Right renal pelvis (tissue), 4 donors: ENCODE measurements at regions not wholly inside any gene's neighbourhood (a gene's known extent, or its start where the extent isn't known, plus 50 kb on each side); places are given as distances from the start of the nearest gene placed in this dataset.
"Not testable (repeated sequence)": the region's sequence is repeated elsewhere in the genome, so short reads cannot be mapped to it uniquely, and the experiment has no call there.

Experiments
- DNase-seq, 4 donors: peaks; one replicate each; pipeline ENCODE4 v3.0.0-alpha.2; 2013; ENCODE audit warnings: low read depth in 4 of 4, low spot score in 3 of 4, missing footprints in 1 of 4

- DNase-seq: no peak
These were observed 1016.4 kb upstream of the TYRP1 start for GRCh38 chr9:11676821-11677220.

- no peak for DNase-seq
These were observed 1006.5 kb upstream of the TYRP1 start for GRCh38 chr9:11686733-11687132.

GRCh38 chr9:11697126-11697525 is 996.1 kb upstream of the TYRP1 start:
- DNase-seq: no peak

GRCh38 chr9:11701706-11702105 is 991.5 kb upstream of the TYRP1 start:
- DNase-seq: no peak

DNA sequence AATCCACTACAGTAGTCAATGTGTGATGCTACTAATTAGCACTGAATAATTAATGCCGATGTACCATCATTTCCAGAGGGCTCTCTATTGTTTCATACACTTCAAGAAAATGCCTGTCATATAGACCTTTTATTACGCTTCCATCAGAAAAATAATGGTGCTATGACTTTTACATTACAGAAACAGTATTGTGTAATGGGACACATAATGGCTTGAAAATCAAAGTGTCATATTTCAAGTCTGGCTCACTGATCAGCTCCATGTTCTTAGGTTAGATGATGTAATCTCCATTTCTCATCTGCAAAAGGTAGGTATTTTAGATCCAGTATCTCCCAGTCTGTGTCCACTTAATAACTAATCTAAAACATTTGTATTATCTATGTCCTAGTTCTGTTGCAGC is 990.6 kb upstream of the TYRP1 start:
- DNase-seq: no peak

DNA sequence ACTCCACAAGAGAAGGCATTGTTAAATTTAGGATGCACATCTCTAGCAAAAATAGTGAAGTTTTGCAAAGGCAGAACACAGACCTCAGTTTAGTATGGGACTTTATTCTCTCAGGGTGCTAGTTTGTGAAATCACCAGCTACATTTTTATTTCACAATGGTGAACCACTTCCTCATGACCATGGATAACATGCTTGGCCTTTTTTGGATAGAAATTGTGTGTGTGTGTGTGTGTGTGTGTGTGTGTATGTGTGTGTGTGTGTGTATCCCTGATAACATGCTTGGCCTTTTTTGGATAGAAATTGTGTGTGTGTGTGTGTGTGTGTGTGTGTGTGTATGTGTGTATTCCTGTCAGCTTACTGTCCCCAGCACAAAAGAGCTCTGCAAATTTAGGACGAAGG is 989.0 kb upstream of the TYRP1 start:
- DNase-seq: not testable (repeated sequence)

DNA sequence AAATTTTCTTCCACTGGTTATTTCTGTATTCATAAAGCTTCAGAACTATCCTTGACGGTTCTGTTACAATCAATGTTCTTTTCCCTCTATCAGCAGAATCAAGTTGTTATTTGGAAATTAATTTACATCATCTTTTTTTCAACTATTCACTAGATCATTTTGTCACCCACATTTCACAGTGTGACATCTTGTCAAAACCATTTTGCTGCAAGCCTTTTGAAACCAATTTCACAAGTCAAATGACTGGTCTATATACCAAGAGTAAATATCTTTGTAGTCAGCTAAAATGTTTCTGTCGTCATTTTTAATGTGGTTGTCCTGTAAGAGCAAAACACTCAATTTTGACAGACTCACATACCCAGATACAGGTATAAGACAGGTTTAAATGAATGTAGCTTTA is 984.3 kb upstream of the TYRP1 start:
- no peak for DNase-seq

DNA sequence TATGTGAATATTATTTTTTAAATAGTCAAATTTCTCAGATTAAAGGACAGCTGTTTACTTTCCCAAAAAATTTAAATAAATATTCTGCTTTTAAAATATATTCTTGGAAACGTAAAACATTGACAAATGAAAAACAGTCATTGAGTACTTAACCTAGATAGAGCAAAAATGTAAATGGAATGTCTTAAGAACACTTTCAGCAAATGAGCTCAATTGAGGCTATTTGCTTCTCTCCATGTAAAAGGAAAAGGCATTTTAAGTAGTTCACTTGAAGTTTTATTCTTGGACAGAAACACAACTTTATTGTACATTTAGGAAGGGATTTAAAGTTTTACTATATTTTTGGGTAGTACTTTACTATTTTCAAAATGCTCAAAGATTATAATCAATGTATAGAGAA is 983.6 kb upstream of the TYRP1 start:
- no peak for DNase-seq

GRCh38 chr9:11713077-11713476 is 980.1 kb upstream of the TYRP1 start:
- DNase-seq: no peak

- DNase-seq: no peak
These were observed 970.2 kb upstream of the TYRP1 start for GRCh38 chr9:11722957-11723356.

DNA sequence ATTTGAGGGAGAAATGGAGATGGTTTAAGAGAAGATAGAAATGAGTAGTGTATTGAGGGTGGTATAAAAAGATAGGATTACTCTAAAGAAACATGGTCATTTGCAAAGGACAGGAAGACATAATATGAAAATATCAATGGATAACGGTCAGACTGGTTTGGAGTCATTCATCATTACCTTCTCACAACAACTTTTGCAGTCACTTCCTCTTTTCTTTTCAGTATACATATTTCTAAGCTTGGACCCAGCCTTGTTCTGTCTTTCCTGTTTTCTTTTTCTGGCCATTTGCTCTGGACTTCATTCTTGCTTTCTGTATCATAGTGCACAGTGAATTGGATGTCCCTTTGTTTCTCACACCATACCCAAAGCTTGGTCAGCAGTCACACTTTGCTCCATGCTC is 966.5 kb upstream of the TYRP1 start:
- DNase-seq: no peak

- DNase-seq: no peak
These were observed 957.8 kb upstream of the TYRP1 start for GRCh38 chr9:11735391-11735790.

DNA sequence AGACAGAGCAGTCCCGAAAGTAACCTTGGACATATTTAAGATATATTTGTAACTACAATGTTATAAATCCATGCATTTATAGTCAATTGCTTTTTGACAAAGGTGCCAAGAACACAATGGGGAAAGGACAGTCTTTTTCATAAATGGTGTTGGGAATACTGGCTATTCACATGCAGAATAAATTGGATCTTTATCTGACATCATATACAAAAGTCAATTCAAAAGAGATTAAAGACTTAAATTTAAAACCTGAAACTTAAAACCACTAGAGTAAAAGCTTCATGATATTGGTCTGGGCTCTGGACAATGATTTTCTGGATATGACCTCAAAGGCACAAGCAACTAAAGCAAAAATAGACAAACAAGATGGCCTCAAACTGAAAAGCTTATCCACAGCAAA is 950.7 kb upstream of the TYRP1 start:
- no peak for DNase-seq

DNA sequence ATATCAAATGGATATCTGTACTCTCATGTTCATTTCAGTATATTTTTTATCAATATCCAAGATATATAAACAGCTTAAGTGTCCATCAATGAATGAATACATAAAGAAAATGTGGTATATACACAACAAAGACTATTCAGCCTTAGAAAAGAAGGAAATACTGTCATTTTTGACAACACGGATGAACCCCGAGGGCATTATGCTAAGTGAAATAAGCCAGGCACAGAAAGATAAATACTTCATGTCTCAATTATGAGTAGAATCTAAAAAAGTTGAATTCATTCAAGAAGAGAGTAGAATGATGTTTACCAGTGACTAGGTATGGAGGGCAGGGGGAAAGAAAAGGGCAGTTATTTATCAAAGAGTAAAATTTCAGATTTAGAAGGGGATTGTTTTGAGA is 949.8 kb upstream of the TYRP1 start:
- DNase-seq: no peak

DNA sequence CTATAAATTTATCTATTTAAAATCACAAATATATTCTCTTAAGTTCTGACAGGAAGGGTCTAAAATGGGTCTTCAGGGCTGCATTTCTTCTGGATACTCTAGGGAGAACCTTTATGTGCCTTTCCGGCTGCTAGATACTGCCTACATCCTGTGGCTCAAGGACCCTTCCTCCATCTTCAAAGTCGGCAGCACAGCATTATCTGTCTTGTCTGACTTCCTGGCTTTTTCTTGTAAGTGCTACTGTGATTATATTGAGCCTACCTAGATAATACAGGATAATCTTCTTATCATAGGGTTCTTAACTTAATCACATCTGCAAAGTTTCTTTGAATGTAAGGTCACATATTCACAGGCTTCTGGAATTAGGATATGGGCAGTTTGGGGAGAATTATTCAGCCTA is 943.8 kb upstream of the TYRP1 start:
- no peak for DNase-seq

DNA sequence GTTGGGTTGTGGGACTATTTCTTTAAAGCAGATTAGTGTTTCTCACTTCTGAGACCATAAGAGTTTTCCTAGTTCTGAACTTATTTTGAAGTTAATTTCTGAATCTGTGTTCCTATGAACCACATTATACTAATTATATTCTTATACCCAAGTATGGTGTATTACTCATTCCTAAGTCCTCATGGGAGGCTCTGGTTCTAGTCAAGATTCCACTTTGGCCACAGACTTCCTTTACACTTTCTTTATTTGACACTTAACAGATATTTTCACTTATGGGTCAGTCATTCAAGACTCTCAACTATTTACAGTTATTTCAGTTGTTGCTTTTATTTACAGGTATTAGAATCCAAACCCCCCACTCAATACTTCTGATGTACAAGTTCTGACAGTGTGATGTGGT is 937.2 kb upstream of the TYRP1 start:
- DNase-seq: no peak

DNA sequence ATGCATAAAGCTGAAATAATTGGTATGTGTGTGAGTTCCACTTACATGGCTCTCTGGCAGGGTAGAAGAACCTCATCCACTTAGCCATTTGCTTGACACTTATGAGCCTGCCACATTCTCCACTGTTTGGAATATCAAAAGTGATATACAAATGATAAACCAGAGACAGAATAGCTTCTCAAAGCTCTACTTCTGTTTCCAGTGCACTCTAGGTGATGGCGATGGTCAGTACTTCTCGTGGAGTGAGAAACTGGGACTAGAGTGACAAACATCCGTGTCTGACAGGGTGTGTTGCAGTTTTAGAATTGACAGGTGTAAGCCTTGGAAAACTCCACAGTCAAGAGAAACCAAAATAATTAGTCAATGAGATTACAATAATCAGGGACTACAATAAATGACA is 935.8 kb upstream of the TYRP1 start:
- no peak for DNase-seq

DNA sequence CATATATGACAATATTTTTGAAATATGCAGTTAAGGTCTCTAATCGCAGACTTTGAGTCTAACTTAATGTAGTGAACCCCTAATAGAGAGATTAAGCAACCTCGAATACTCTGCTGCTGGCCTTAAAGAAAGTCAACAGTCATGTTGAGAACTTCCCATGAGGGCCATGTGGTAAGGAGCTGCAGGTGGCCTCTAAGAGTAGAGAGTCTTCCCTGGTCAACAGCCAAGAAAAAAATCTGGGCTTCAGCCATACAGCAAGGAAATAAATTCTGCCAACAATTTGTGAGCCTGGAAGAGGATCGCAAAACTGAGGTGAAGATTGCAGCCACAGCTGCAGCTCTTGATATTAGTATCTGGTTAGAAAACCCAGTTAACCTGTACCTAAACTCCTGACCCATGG is 935.2 kb upstream of the TYRP1 start:
- DNase-seq: no peak

DNA sequence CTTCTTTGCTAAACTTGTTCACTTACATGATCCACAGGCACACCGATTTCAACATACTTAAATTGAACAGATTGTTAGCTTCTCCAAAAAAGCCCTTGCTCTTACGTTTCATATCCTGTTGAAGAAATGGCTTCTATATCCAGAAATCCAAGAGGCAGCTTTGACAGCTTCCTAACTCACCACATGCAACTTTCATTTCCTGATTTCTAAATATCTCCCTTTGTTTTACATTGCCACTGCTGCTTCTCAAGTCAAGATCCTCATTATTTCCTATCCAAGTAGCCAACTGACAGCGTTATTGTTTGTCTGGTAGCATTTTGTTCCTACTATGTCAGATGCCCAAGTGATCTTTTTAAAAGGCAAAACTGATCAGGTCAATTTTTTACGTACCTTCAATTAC is 913.2 kb upstream of the TYRP1 start:
- no peak for DNase-seq

- DNase-seq: no peak
These were observed 900.3 kb upstream of the TYRP1 start for GRCh38 chr9:11792870-11793269.

GRCh38 chr9:11794984-11795383 is 898.2 kb upstream of the TYRP1 start:
- DNase-seq: no peak

- no peak for DNase-seq
These were observed 887.2 kb upstream of the TYRP1 start for GRCh38 chr9:11805969-11806368.

DNA sequence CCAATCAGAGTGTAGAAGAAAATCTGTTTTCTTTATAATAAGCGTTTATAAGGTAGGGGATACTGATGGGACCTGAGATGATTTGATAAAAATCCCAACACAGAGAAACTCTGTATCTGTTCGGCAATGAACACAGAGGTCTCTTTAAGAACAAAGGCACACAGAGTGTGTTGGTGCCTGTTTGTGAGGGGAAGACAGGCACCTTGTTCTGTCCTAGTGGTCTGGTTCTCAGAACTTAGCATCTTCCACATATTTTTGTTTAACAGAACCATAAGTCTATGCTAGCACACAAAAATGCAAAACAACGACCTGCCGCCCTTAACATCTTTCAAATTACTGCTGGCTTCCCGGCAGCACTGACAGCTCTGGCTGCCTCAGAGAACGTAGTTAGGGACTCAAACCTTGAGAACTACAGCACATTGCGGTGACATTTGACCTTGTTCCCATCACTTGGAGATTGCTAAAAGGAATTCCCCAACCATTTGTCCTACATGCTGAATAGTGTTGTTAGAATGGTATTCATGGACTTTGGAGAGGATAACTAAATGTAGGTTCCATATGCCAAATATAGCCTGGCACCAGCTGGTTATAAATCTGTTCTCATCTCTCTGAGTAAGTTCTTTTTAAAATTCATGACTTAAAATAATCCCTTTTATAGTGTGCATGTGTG is 871.7 kb upstream of the TYRP1 start:
- no peak for DNase-seq
